ENCODE measurements at regions not wholly inside any gene's neighbourhood (a gene's known extent, or its start where the extent isn't known, plus 50 kb on each side); places are given as distances from the start of the nearest gene placed in this dataset.

DNA sequence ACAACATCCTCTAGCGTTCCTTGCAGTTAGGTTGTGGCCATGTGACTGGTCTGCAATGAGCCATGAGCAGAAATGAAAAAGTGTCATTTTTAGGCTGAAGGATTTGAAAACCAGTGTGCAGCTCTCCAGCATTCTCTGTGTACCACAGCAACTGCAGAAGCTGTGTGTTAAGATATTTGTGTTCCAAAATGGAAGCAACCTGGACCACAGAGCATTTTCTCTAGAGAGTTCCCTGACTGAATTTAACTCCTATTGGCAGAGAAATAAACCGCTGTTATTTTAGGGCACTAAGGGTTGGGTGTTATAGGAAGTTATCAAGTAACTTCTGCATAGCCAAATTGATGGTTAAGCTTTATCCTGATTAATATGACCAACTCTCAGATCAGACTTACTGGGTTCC lies 257.2 kb upstream of the THUMPD2 start:
- no peak overlapping the region for H3K4me3 ChIP-seq (ENCODE audit: low read length in 3 of 3)
- no peak overlapping the region for H3K9ac ChIP-seq (ENCODE audit: low read length in 3 of 3)
- FAIRE-seq = no peak
- TF ChIP-seq, protein P1, sequence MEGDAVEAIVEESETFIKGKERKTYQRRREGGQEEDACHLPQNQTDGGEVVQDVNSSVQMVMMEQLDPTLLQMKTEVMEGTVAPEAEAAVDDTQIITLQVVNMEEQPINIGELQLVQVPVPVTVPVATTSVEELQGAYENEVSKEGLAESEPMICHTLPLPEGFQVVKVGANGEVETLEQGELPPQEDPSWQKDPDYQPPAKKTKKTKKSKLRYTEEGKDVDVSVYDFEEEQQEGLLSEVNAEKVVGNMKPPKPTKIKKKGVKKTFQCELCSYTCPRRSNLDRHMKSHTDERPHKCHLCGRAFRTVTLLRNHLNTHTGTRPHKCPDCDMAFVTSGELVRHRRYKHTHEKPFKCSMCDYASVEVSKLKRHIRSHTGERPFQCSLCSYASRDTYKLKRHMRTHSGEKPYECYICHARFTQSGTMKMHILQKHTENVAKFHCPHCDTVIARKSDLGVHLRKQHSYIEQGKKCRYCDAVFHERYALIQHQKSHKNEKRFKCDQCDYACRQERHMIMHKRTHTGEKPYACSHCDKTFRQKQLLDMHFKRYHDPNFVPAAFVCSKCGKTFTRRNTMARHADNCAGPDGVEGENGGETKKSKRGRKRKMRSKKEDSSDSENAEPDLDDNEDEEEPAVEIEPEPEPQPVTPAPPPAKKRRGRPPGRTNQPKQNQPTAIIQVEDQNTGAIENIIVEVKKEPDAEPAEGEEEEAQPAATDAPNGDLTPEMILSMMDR (IDR thresholded peaks at IDR 0.05; ENCODE audit: borderline replicate concordance, extremely low read depth, insufficient read depth) = no peak
- no peaks in the 10 kb centered on the region for H3K4me1 ChIP-seq (ENCODE audit: control insufficient read depth in 2 of 3, insufficient read depth in 2 of 3, low read depth in 1 of 3, low read length in 3 of 3)
- no peaks in the 10 kb centered on the region for H3K27me3 ChIP-seq (ENCODE audit: control insufficient read depth, insufficient read depth, low read length)
- intact Hi-C loops (cut with DNase I) = no loop called here
- H3K36me3 ChIP-seq (ENCODE audit: control insufficient read depth in 2 of 3, insufficient read depth in 3 of 3, low read length in 3 of 3) = no peaks in the 10 kb centered on the region
- H3K9me3 ChIP-seq (ENCODE audit: control insufficient read depth in 2 of 3, insufficient read depth in 1 of 3, low read length in 3 of 3) = peaks cover 0 to 6% (median 0%) of the 10 kb centered on the region in 3 donors
- no peak for DNase-seq
- H3K27ac ChIP-seq (ENCODE audit: low read depth in 2 of 2, low read length in 2 of 2) = no peak overlapping the region

DNA sequence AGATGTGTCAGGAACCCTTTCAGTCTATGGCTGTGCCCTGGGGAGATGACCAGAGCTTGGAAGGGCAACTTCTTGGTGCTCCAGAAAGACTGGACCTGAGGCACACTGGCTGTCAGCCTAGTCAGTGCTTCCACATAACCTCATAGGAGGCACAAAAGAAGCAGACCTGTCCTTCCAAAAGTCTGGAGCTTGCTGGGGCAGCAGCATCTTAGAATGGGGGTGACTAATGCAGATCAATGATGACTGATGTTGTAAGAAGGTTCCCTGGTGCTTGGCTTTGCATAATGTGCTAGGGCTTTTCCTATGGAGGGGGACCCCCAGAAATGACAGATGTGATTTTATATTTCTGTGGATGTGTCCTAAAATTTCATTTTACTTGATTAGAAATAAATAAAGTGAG lies 255.7 kb upstream of the THUMPD2 start:
- no peak overlapping the region for H3K9ac ChIP-seq (ENCODE audit: low read length in 3 of 3)
- H3K36me3 ChIP-seq (ENCODE audit: control insufficient read depth in 2 of 3, insufficient read depth in 3 of 3, low read length in 3 of 3) = no peaks in the 10 kb centered on the region
- TF ChIP-seq, protein P1 (IDR thresholded peaks at IDR 0.05; ENCODE audit: borderline replicate concordance, extremely low read depth, insufficient read depth) = no peak
- FAIRE-seq (no peak), DNase-seq (no peak)
- H3K4me3 ChIP-seq (ENCODE audit: low read length in 3 of 3) = no peak overlapping the region
- no peak overlapping the region for H3K27ac ChIP-seq (ENCODE audit: low read depth in 2 of 2, low read length in 2 of 2)
- intact Hi-C loops (cut with DNase I) = no loop called here
- H3K4me1 ChIP-seq (ENCODE audit: control insufficient read depth in 2 of 3, insufficient read depth in 2 of 3, low read depth in 1 of 3, low read length in 3 of 3) = no peaks in the 10 kb centered on the region
- H3K9me3 ChIP-seq (ENCODE audit: control insufficient read depth in 2 of 3, insufficient read depth in 1 of 3, low read length in 3 of 3) = peaks cover 0 to 6% (median 0%) of the 10 kb centered on the region in 3 donors
- no peaks in the 10 kb centered on the region for H3K27me3 ChIP-seq (ENCODE audit: control insufficient read depth, insufficient read depth, low read length)

DNA sequence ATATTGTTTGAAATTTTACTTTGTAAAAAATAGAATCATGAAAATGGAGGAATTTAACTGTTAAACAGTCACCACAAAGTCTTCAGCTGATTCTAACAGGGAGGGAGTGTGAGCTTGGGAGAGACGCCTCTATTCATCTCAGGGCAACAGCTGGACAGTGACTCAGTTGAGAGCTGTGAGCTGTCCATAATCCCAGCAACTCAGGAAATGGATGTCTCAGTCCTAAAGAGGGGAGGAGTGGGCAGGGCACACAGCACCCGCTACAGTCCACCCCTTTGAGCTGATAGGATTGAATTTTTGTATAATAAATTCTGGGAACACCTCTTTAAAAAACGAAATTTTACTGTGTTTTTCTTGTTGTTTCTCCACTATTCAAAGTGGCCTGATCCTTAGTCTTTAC lies 255.1 kb upstream of the THUMPD2 start:
- DNase-seq = no peak
- no peak overlapping the region for H3K9ac ChIP-seq (ENCODE audit: low read length in 3 of 3)
- no peak for FAIRE-seq

More for the DNA sequence above, 255.1 kb upstream of the THUMPD2 start:
- Histone ChIP-seq H3K4me3 (ENCODE audit: low read length in 3 of 3) (no peak overlapping the region), H3K36me3 (ENCODE audit: control insufficient read depth in 2 of 3, insufficient read depth in 3 of 3, low read length in 3 of 3) (no peaks in the 10 kb centered on the region), H3K27ac (ENCODE audit: low read depth in 2 of 2, low read length in 2 of 2) (no peak overlapping the region), H3K9me3 (ENCODE audit: control insufficient read depth in 2 of 3, insufficient read depth in 1 of 3, low read length in 3 of 3) (peaks cover 0 to 6% (median 0%) of the 10 kb centered on the region in 3 donors), H3K4me1 (ENCODE audit: control insufficient read depth in 2 of 3, insufficient read depth in 2 of 3, low read depth in 1 of 3, low read length in 3 of 3) (no peaks in the 10 kb centered on the region), H3K27me3 (ENCODE audit: control insufficient read depth, insufficient read depth, low read length) (no peaks in the 10 kb centered on the region)
- intact Hi-C loops (cut with DNase I) = no loop called here
- TF ChIP-seq, protein P1 (IDR thresholded peaks at IDR 0.05; ENCODE audit: borderline replicate concordance, extremely low read depth, insufficient read depth) = no peak
